Gastroesophageal sphincter (tissue), 3 donors: ENCODE measurements at regions not wholly inside any gene's neighbourhood (a gene's known extent, or its start where the extent isn't known, plus 50 kb on each side); places are given as distances from the start of the nearest gene placed in this dataset.

Experiments
- CTCF ChIP-seq, 4 experiments: fragments of 200-600 bp in 2 of 4; fragments of 450-650 bp in 2 of 4; sonication (generic) in 1 of 4; IDR thresholded peaks; one replicate each; pipeline ENCODE4 v1.5.1; 2017 to 2019; ENCODE audit warnings: antibody characterized with exemption in 4 of 4, mild to moderate bottlenecking in 2 of 4, moderate library complexity in 2 of 4
- POLR2A ChIP-seq, 2 donors: fragments of 450-650 bp; IDR thresholded peaks; one replicate each; pipeline ENCODE4 v1.6.1; 2017; ENCODE audit warnings: antibody characterized with exemption in 2 of 2, mild to moderate bottlenecking in 2 of 2, moderate library complexity in 1 of 2
- POLR2AphosphoS5 ChIP-seq: sonication (generic); formaldehyde crosslinking; IDR thresholded peaks from one replicate; pipeline ENCODE4 v1.6.1; 2017; ENCODE audit warnings: antibody characterized with exemption

- TF ChIP-seq CTCF (IDR thresholded peaks at IDR 0.05) (no peak), POLR2A (IDR thresholded peaks at IDR 0.05) (no peak), POLR2AphosphoS5 (no peak)
Measured at GRCh38 chr6:159466926-159467325, 226.1 kb downstream of the SOD2 start.
